ENCODE measurements at regions not wholly inside any gene's neighbourhood (a gene's known extent, or its start where the extent isn't known, plus 50 kb on each side); places are given as distances from the start of the nearest gene placed in this dataset.

GRCh38 chr7:19834566-19834965 lies 61.1 kb upstream of the TMEM196 start:
- TF ChIP-seq CTCF (conservative IDR thresholded peaks at IDR 0.05) (no peak), ZFX (IDR thresholded peaks at IDR 0.05) (no peak)

Data from C4-2B (cell line).